ENCODE measurements at regions not wholly inside any gene's neighbourhood (a gene's known extent, or its start where the extent isn't known, plus 50 kb on each side); places are given as distances from the start of the nearest gene placed in this dataset.
"Not testable (repeated sequence)": the region's sequence is repeated elsewhere in the genome, so short reads cannot be mapped to it uniquely, and the experiment has no call there.

GRCh38 chr7:3162798-3163197 lies 119.1 kb upstream of the CARD11 start:
- DNase-seq = not testable (repeated sequence)

DNA sequence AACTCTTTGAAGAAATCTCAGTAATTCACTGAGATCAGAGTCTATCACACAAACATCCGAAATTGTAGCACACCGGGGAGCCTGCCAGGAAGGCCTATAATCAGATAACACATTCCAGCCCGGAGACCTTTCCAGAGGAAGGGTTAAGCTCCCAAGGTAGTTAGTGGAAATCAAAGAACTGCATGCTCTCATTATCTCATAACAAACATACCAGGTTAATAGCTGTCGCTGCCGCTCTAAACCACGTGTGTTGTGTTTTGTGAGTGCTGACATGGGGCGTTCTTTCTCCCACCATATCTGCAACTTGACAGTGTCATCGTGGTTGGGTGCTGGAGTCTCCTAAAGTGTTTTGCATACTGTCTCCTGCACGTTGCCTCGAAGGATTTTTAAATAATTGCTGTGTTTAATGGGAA lies 120.7 kb upstream of the CARD11 start:
- DNase-seq = no peak

GRCh38 chr7:3165681-3166580 lies 122.3 kb upstream of the CARD11 start:
- DNase-seq = no peak

DNA sequence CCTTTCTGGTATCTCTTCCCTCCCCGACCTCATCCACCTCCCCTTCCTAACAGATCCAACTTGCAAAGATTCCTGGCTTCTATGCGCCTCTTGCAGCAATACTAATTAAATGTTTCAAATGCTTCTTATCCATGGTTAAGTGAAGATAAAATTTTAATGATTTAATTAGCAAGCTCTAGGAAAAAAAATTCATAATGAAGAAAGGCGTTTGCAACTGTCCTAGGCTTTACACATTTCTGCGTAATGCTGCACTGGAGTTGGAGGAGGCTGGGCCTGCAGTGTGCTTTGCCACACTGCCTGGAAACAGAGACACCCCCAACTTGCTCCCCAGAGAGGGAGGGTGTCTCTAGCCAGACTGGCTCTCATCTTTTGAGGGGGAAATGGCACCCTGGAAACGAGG lies 123.9 kb upstream of the CARD11 start:
- no peak for DNase-seq

- DNase-seq = no peak
Measured at GRCh38 chr7:3168370-3168769, 124.7 kb upstream of the CARD11 start.

DNA sequence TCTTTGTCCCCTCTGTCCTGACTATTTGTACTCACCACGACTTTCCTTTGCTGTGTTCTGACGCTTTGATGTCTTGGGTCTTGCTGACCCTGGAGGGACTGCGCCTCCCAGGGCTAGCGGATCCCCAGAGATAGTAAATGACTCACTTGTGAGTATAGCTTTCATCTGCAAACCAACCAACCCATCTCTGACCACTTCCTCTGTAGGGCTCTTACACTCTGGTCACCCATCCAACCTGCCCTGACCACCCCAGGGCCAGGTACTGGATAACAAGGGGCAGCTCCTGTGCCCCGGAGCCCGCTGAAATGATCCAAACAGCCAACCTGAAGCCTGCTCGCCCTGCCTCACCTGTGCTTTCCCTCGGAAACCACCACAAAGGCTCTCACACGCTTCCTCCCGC lies 125.2 kb upstream of the CARD11 start:
- DNase-seq = no peak

- no peak for DNase-seq
Measured at GRCh38 chr7:3172768-3173280, 128.2 kb upstream of the SDK1 start.

GRCh38 chr7:3174515-3175284 lies 126.4 kb upstream of the SDK1 start:
- DNase-seq = no peak

- no peak for DNase-seq
Measured at GRCh38 chr7:3175285-3175902, 125.7 kb upstream of the SDK1 start.

- no peak for DNase-seq
Measured at GRCh38 chr7:3176112-3177000, 124.7 kb upstream of the SDK1 start.

DNA sequence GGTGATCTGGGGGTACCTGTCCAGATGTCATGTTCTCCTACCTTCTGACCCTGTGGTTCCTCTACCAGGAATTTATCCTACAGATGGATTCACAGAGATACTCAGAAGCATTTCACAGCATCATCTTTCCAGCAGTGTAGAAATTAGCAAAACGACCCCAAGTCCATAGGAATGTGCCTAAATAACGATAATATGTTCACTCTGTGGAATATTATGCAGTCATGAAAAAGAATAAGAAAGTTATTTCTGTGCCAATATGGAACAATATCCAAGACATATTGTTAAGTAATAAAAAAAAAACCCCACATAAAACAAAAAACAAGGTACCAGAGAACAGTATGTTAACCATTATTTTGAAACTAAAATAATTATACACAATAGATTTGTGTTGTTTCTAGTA lies 123.8 kb upstream of the SDK1 start:
- DNase-seq = no peak

GRCh38 chr7:3179456-3179855 lies 121.6 kb upstream of the SDK1 start:
- no peak for DNase-seq

DNA sequence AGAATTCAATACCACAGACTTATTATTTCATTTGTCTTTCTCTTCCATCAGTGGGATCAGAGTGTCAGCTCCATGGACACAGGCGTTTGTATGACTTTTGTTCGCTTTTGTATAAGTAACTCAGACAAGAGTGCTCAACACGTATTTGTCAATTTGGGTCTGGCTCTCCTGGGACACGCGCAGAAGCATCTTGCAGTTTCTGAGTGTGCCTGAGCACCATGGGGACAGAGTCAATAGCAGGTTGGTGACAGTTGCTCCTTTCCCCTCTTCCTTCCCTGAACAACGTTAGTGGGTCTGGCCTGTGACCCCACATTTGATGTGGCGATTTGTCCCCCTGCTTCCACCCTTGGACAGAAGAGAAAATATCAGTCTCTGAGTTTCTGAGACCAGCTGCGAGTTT lies 120.4 kb upstream of the SDK1 start:
- DNase-seq = no peak

- DNase-seq = not testable (repeated sequence)
Measured at GRCh38 chr7:3182055-3182454, 119.0 kb upstream of the SDK1 start.

DNA sequence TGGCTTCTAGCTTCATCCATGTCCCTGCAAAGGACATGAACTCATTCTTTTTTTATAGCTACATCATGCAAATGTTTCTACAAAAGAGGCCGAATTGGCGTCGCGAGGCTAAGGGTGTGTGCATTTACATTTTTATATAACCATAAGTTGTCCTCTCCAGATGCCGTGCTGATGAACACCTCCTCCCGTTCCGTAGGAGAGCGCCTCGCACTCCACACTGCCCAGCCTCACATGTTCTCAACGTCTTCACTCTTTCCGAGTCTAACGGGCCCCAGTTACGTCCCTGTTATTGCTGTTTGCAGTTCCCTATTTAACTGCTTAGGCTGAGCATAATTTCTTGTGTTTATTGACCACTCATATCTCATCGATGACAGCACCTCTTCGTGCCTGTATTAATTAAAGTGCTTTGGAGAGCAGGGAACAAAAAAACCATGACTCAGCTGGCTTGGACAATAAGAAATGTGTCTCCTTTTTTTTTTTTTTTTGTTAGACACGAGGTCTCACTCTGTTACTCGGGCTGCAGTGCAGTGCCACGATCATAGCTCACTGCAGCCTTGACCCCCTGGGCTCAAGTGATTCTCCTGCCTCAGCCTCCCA lies 113.5 kb upstream of the SDK1 start:
- no peak for DNase-seq

DNA sequence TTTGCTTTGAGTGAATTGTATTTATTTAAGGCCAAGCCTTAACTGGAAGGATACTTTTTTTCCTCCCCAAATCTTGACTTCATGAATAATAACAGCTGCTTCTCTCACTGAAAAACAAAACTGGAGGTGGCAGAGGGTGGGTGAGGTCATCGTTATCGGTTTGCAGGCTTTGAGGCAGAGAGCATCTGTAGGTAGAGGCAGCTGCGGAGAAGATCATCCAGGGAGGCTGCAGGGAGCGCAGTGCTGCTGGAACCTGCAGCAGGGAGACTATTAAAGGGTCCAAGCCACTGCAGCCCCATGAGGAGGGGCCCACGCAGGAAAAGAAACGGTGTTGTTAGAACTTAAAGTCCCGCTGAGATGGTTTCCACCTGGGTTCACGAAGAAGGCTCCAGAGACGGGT lies 112.1 kb upstream of the SDK1 start:
- DNase-seq = no peak

- DNase-seq = no peak
Measured at GRCh38 chr7:3191548-3191947, 109.5 kb upstream of the SDK1 start.

DNA sequence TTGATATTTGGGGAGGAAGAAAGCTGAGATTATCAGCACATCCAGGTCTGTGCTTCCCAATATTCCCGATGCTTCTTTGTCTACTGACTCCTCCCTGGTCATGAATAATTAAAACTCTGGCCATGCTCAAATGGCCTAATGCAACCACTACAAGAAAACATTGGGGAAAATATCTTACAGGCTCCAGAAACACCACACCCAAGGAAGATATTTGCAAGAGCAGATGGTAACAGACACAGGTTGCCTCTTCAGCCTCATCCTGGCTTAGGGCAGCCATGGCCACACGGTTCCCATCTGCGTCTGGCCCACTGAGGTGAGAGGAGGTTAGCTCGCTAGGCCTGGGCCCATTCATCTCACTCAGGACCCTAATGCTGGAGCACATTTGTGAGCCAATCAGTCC lies 108.4 kb upstream of the SDK1 start:
- no peak for DNase-seq

GRCh38 chr7:3193379-3194120 lies 107.5 kb upstream of the SDK1 start:
- DNase-seq = no peak

- peak; percentile 3 for DNase-seq
Measured at GRCh38 chr7:3194501-3195141, 106.4 kb upstream of the SDK1 start.

All from skin of body (tissue), 1 donor.